Progenitor cell of endocrine pancreas (in vitro differentiated cells): ENCODE measurements at regions not wholly inside any gene's neighbourhood (a gene's known extent, or its start where the extent isn't known, plus 50 kb on each side); places are given as distances from the start of the nearest gene placed in this dataset.

Source experiments
- DNase-seq: peaks from one replicate; pipeline ENCODE4 v3.0.0; 2021; ENCODE audit warnings: low spot score; ENCODE audit not compliant: unreplicated experiment
- H3K27ac Mint-ChIP-seq: 2 replicates; pipeline ENCODE4 v1.8.0; 2021; ENCODE audit warnings: mild to moderate bottlenecking, moderate library complexity, mixed read lengths
- H3K27me3 Mint-ChIP-seq: 2 replicates; pipeline ENCODE4 v1.8.0; 2021; ENCODE audit warnings: mixed read lengths
- H3K36me3 Mint-ChIP-seq: 2 replicates; pipeline ENCODE4 v1.8.0; 2022; ENCODE audit warnings: mixed read lengths; ENCODE audit not compliant: insufficient read depth
- H3K4me1 Mint-ChIP-seq: 2 replicates; pipeline ENCODE4 v1.8.0; 2021; ENCODE audit warnings: low read depth, mixed read lengths
- H3K4me3 Mint-ChIP-seq: 2 replicates; pipeline ENCODE4 v1.8.0; 2021; ENCODE audit warnings: low read depth, mild to moderate bottlenecking, moderate library complexity, mixed read lengths
- H3K9me3 Mint-ChIP-seq: 2 replicates; pipeline ENCODE4 v1.8.0; 2021; ENCODE audit warnings: low read depth, mixed read lengths
- TF ChIP-seq, protein P1 (sequence below): fragments of 200-600 bp; sonication (generic); IDR thresholded peaks from one replicate; pipeline ENCODE4 v1.5.0; 2021; ENCODE audit warnings: antibody characterized with exemption, mild to moderate bottlenecking; ENCODE audit not compliant: unreplicated experiment

DNA sequence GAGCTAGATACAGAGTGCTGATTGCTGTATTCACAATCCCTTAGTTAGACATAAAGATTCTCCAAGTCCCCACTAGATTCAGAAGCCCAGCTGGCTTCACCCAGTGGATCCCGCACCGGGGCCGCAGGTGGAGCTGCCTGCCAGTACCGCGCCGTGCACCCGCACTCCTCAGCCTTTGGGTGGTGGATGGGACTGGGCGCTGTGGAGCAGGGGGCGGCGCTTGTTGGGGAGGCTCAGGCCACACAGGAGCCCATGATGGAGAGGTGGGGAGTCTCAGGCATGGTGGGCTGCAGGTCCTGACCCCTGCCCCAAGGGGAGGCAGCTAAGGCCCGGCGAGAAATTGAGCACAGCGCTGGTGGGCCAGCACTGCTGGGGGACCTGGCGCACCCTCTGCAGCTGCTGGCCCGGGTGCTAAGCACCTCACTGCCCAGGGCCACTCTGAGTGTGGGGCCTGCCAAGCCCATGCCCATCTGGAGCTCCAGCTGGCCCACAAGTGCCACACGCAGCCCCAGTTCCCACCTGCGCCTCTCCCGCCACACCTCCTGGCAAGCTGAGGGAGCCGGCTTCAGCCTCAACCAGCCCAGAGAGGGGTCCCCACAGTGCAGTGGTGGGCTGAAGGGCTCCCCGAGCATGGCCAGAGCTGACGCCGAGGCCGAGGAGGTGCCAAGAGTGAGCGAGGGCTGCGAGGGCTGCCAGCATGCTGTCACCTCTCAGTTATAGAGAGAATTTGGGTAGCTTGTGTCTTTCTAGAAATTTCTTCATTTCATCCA, 417.6 kb downstream of the METTL15 start:
- no peaks in the 10 kb centered on the region for H3K27me3 Mint-ChIP-seq
- H3K4me1 Mint-ChIP-seq = peaks cover under 1% of the 10 kb centered on the region
- no peak overlapping the region for H3K4me3 Mint-ChIP-seq
- peaks cover 22% of the 10 kb centered on the region for H3K9me3 Mint-ChIP-seq
- DNase-seq = no peak
- TF ChIP-seq, protein P1, sequence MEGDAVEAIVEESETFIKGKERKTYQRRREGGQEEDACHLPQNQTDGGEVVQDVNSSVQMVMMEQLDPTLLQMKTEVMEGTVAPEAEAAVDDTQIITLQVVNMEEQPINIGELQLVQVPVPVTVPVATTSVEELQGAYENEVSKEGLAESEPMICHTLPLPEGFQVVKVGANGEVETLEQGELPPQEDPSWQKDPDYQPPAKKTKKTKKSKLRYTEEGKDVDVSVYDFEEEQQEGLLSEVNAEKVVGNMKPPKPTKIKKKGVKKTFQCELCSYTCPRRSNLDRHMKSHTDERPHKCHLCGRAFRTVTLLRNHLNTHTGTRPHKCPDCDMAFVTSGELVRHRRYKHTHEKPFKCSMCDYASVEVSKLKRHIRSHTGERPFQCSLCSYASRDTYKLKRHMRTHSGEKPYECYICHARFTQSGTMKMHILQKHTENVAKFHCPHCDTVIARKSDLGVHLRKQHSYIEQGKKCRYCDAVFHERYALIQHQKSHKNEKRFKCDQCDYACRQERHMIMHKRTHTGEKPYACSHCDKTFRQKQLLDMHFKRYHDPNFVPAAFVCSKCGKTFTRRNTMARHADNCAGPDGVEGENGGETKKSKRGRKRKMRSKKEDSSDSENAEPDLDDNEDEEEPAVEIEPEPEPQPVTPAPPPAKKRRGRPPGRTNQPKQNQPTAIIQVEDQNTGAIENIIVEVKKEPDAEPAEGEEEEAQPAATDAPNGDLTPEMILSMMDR = no peak
- H3K27ac Mint-ChIP-seq = no peak overlapping the region
- peaks cover 4% of the 10 kb centered on the region for H3K36me3 Mint-ChIP-seq

DNA sequence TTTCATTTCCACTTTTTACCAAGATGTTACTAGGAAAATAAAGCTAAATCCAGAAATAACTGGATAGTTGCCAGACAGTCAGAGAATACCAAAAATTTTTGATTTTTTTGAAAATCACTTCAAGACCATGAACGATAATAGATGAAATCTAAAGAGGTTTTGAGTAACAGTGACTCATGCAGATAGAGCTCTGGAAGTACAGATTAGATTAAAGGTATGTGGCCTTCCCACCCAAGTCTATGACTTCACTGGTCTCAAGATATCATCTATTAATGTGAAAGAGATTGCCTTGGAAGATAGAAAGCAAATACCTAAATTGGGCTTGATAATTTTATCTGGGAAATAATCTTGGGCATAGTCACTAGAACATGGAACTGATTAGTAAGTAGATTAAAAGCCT, 415.9 kb downstream of the METTL15 start:
- Mint-ChIP-seq H3K4me1 (peaks cover 9% of the 10 kb centered on the region), H3K27ac (no peak overlapping the region), H3K27me3 (no peaks in the 10 kb centered on the region), H3K36me3 (peaks cover 4% of the 10 kb centered on the region), H3K4me3 (no peak overlapping the region), H3K9me3 (peaks cover 22% of the 10 kb centered on the region)
- DNase-seq = no peak
- TF ChIP-seq, protein P1 = no peak

- H3K4me1 Mint-ChIP-seq = peaks cover 18% of the 10 kb centered on the region
- H3K4me3 Mint-ChIP-seq = no peak overlapping the region
- TF ChIP-seq, protein P1 = no peak
- H3K9me3 Mint-ChIP-seq = peaks cover 13% of the 10 kb centered on the region
- DNase-seq = no peak
- H3K27me3 Mint-ChIP-seq = no peaks in the 10 kb centered on the region
- peaks cover 2% of the 10 kb centered on the region for H3K36me3 Mint-ChIP-seq
- no peak overlapping the region for H3K27ac Mint-ChIP-seq
Observed at GRCh38 chr11:28521075-28521474, 412.9 kb downstream of the METTL15 start.

DNA sequence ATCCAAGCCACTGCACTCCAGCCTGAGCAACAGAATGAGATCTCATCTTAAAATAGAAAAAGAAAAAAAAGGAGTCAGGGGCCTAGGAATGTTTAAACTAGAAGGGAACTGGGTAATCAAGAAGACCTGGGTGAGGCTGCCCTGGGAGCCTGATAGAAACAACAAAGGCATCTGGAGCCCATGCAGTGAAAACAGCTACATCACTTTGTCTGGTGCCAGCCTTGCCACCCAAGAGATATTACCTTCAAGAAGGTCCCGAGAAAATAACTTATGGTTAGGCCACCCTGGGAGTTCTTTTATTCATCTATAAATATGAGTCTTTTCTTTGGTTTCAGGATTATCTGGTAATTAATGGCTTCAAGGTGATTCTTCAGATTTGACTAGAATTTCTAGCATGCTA, 412.1 kb downstream of the METTL15 start:
- H3K27me3 Mint-ChIP-seq = no peaks in the 10 kb centered on the region
- TF ChIP-seq, protein P1 = no peak
- H3K4me3 Mint-ChIP-seq = no peak overlapping the region
- H3K27ac Mint-ChIP-seq = no peak overlapping the region
- H3K4me1 Mint-ChIP-seq = peaks cover 18% of the 10 kb centered on the region
- H3K9me3 Mint-ChIP-seq = peaks cover 11% of the 10 kb centered on the region
- H3K36me3 Mint-ChIP-seq = peaks cover 2% of the 10 kb centered on the region
- DNase-seq = no peak

DNA sequence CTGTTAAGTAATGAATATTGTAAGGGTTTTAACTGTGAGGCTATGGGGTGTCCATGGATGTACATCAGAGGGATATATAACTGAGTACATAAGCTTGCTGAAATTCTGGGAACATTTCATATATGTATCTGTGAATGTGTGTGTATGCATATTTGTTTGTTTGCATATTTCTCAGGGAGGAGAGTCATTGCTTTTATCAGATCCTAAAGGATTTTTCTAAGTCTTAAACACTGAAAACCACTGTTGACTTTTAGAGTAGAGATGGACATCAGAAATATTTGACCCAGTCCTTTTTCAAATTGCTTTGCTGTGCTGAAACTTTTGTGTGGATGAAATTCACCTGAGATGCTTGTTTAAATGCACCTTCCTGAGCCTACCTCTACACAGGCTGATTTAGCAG, 410.6 kb downstream of the METTL15 start:
- Mint-ChIP-seq H3K36me3 (no peaks in the 10 kb centered on the region), H3K27ac (no peak overlapping the region), H3K9me3 (peaks cover 8% of the 10 kb centered on the region), H3K4me3 (no peak overlapping the region), H3K27me3 (no peaks in the 10 kb centered on the region), H3K4me1 (peaks cover 18% of the 10 kb centered on the region)
- TF ChIP-seq, protein P1 = no peak
- DNase-seq = no peak
